H7 (cell line): ENCODE measurements at regions not wholly inside any gene's neighbourhood (a gene's known extent, or its start where the extent isn't known, plus 50 kb on each side); places are given as distances from the start of the nearest gene placed in this dataset.

Source experiments
- DNase-seq: peaks from one replicate; pipeline ENCODE4 v3.0.0; 2012
- H3K27me3 ChIP-seq: 2 replicates; pipeline ENCODE4 v1.6.0; 2011; ENCODE audit warnings: mild to moderate bottlenecking, low read length; ENCODE audit not compliant: control insufficient read depth, insufficient read depth
- H3K36me3 ChIP-seq: replicated peaks from 2 replicates; pipeline ENCODE4 v1.5.1; 2011; ENCODE audit warnings: low read length; ENCODE audit not compliant: control insufficient read depth, insufficient read depth
- H3K4me3 ChIP-seq: 2 replicates; pipeline ENCODE4 v1.5.1; 2011; ENCODE audit warnings: low read depth, mild to moderate bottlenecking, control low read depth, low read length, moderate library complexity; ENCODE audit not compliant: insufficient read depth

GRCh38 chr15:39132954-39133600 lies 447.8 kb upstream of the THBS1 start:
- Histone ChIP-seq H3K36me3 (no peaks in the 10 kb centered on the region), H3K4me3 (no peak overlapping the region), H3K27me3 (no peaks in the 10 kb centered on the region)
- DNase-seq, result no peak

- DNase-seq, result no peak
Observed at GRCh38 chr15:39134282-39134681, 446.6 kb upstream of the THBS1 start.

GRCh38 chr15:39135989-39136388 lies 444.9 kb upstream of the THBS1 start:
- DNase-seq, result no peak
- Histone ChIP-seq H3K4me3 (no peak overlapping the region), H3K36me3 (no peaks in the 10 kb centered on the region), H3K27me3 (no peaks in the 10 kb centered on the region)

More at GRCh38 chr15:39134282-39134681, 446.6 kb upstream of the THBS1 start:
- no peaks in the 10 kb centered on the region for H3K36me3 ChIP-seq
- H3K27me3 ChIP-seq, result no peaks in the 10 kb centered on the region
- no peak overlapping the region for H3K4me3 ChIP-seq

- no peaks in the 10 kb centered on the region for H3K36me3 ChIP-seq
- no peak overlapping the region for H3K4me3 ChIP-seq
- no peaks in the 10 kb centered on the region for H3K27me3 ChIP-seq
- no peak for DNase-seq
Observed at GRCh38 chr15:39139431-39140059, 441.3 kb upstream of the THBS1 start.

GRCh38 chr15:39140060-39140604 lies 440.7 kb upstream of the THBS1 start:
- DNase-seq, result no peak

GRCh38 chr15:39142500-39142899 lies 438.4 kb upstream of the THBS1 start:
- no peak for DNase-seq
- Histone ChIP-seq H3K4me3 (no peak overlapping the region), H3K36me3 (no peaks in the 10 kb centered on the region), H3K27me3 (no peaks in the 10 kb centered on the region)

More at GRCh38 chr15:39140060-39140604, 440.7 kb upstream of the THBS1 start:
- no peaks in the 10 kb centered on the region for H3K27me3 ChIP-seq
- H3K36me3 ChIP-seq, result no peaks in the 10 kb centered on the region
- H3K4me3 ChIP-seq, result no peak overlapping the region

- H3K36me3 ChIP-seq, result no peaks in the 10 kb centered on the region
Observed at GRCh38 chr15:39143479-39143878, 437.4 kb upstream of the THBS1 start.

GRCh38 chr15:39144051-39144450 lies 436.8 kb upstream of the THBS1 start:
- no peak for DNase-seq
- Histone ChIP-seq H3K27me3 (no peaks in the 10 kb centered on the region), H3K4me3 (no peak overlapping the region), H3K36me3 (no peaks in the 10 kb centered on the region)

More at GRCh38 chr15:39143479-39143878, 437.4 kb upstream of the THBS1 start:
- no peak for DNase-seq
- Histone ChIP-seq H3K4me3 (no peak overlapping the region), H3K27me3 (no peaks in the 10 kb centered on the region)

- no peaks in the 10 kb centered on the region for H3K27me3 ChIP-seq
- no peak overlapping the region for H3K4me3 ChIP-seq
- H3K36me3 ChIP-seq, result no peaks in the 10 kb centered on the region
- DNase-seq, result no peak
Observed at GRCh38 chr15:39144613-39145499, 436.0 kb upstream of the THBS1 start.

GRCh38 chr15:39145854-39146625 lies 434.8 kb upstream of the THBS1 start:
- H3K36me3 ChIP-seq, result no peaks in the 10 kb centered on the region
- DNase-seq, result no peak

GRCh38 chr15:39149636-39150150 lies 431.2 kb upstream of the THBS1 start:
- no peaks in the 10 kb centered on the region for H3K36me3 ChIP-seq
- no peak overlapping the region for H3K4me3 ChIP-seq
- no peak for DNase-seq
- no peaks in the 10 kb centered on the region for H3K27me3 ChIP-seq

More at GRCh38 chr15:39145854-39146625, 434.8 kb upstream of the THBS1 start:
- no peak overlapping the region for H3K4me3 ChIP-seq
- H3K27me3 ChIP-seq, result no peaks in the 10 kb centered on the region

- H3K4me3 ChIP-seq, result no peak overlapping the region
Observed at GRCh38 chr15:39151545-39151944, 429.3 kb upstream of the THBS1 start.

GRCh38 chr15:39153058-39153714 lies 427.7 kb upstream of the THBS1 start:
- H3K4me3 ChIP-seq, result no peak overlapping the region
- DNase-seq, result no peak
- no peaks in the 10 kb centered on the region for H3K36me3 ChIP-seq
- H3K27me3 ChIP-seq, result no peaks in the 10 kb centered on the region

More at GRCh38 chr15:39151545-39151944, 429.3 kb upstream of the THBS1 start:
- H3K27me3 ChIP-seq, result no peaks in the 10 kb centered on the region
- no peaks in the 10 kb centered on the region for H3K36me3 ChIP-seq
- no peak for DNase-seq
